GM12864 (cell line): ENCODE measurements at regions not wholly inside any gene's neighbourhood (a gene's known extent, or its start where the extent isn't known, plus 50 kb on each side); places are given as distances from the start of the nearest gene placed in this dataset.

Source experiments
- DNase-seq: peaks from one replicate; pipeline ENCODE4 v3.0.0-alpha.2; 2011; ENCODE audit warnings: low read depth
- H3K4me3 ChIP-seq: 2 replicates; pipeline ENCODE4 v1.5.1; 2011; ENCODE audit warnings: mild to moderate bottlenecking, low read depth, low read length, control low read depth
- TF ChIP-seq, protein P1 (sequence below): IDR thresholded peaks from 2 replicates; pipeline ENCODE4 v1.5.1; 2011; ENCODE audit warnings: low read depth, mild to moderate bottlenecking, moderate library complexity, low read length, control low read depth, inconsistent platforms; ENCODE audit errors: missing control alignments

DNA sequence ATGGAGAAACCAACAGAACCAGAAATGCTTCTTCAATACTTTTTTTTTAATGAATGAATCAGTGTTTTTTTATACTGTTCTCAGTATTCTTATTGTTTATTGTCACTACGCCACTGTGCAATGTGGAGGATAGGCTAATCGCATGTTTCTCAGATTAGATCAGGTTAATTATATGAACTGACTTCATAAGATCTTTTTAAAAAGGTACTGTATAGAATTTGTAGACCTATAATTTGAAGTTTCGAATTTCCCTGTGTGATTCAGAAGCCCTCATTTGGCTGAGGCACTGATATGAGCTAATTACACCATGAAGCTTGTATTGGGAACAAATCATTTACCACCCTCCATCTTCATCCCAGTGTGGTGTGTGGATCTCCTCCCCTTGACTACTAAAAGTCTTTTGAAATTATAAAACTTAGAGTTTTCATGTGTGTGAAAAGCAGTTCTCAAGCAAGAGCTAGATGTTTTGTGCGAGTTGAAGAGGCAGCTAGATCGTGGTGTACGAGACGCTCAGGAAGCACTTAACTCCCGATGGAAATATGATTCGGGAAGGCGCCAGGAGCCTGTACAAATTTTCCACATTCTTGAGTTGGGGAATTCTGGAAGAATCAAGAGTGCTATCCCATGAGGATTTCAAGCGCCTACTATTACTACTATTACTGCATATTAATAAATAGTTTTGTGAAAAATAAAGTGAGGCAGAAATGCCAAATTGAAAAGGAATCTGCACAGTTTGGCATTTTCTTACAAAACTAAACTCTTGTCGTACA is 52.1 kb upstream of the KCNE2 start:
- TF ChIP-seq, protein P1, sequence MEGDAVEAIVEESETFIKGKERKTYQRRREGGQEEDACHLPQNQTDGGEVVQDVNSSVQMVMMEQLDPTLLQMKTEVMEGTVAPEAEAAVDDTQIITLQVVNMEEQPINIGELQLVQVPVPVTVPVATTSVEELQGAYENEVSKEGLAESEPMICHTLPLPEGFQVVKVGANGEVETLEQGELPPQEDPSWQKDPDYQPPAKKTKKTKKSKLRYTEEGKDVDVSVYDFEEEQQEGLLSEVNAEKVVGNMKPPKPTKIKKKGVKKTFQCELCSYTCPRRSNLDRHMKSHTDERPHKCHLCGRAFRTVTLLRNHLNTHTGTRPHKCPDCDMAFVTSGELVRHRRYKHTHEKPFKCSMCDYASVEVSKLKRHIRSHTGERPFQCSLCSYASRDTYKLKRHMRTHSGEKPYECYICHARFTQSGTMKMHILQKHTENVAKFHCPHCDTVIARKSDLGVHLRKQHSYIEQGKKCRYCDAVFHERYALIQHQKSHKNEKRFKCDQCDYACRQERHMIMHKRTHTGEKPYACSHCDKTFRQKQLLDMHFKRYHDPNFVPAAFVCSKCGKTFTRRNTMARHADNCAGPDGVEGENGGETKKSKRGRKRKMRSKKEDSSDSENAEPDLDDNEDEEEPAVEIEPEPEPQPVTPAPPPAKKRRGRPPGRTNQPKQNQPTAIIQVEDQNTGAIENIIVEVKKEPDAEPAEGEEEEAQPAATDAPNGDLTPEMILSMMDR = no peak
- H3K4me3 ChIP-seq = no peak overlapping the region
- DNase-seq = no peak

GRCh38 chr21:34313116-34313515 is 50.7 kb upstream of the KCNE2 start:
- H3K4me3 ChIP-seq = no peak overlapping the region
- TF ChIP-seq, protein P1 = no peak
- no peak for DNase-seq
